Brain microvascular endothelial cell (primary cell): ENCODE measurements at regions not wholly inside any gene's neighbourhood (a gene's known extent, or its start where the extent isn't known, plus 50 kb on each side); places are given as distances from the start of the nearest gene placed in this dataset.

Experiments used
- DNase-seq: peaks from one replicate; pipeline ENCODE4 v3.0.0-alpha.2; 2020
- H3K27ac ChIP-seq: fragments of 250-450 bp; sonication (Bioruptor Pico); 2 replicates; pipeline ENCODE4 v1.5.1; 2020; ENCODE audit warnings: mild to moderate bottlenecking, moderate library complexity
- H3K27me3 ChIP-seq: fragments of 250-450 bp; sonication (Bioruptor Pico); replicated peaks from 2 replicates; pipeline ENCODE4 v1.5.1; 2020; ENCODE audit warnings: mild to moderate bottlenecking
- H3K36me3 ChIP-seq: fragments of 250-450 bp; sonication (Bioruptor Pico); replicated peaks from 2 replicates; pipeline ENCODE4 v1.5.1; 2020; ENCODE audit warnings: mild to moderate bottlenecking
- H3K4me3 ChIP-seq: 2 replicates; pipeline ENCODE4 v1.5.1; 2011; ENCODE audit warnings: low read depth, mild to moderate bottlenecking, control low read depth, low read length, moderate library complexity
- CTCF ChIP-seq: IDR thresholded peaks from 2 replicates; pipeline ENCODE4 v1.5.1; 2011; ENCODE audit warnings: low read depth, mild to moderate bottlenecking, moderate library complexity, low read length, control low read depth, inconsistent platforms; ENCODE audit errors: missing control alignments
- in situ Hi-C: cut with HindIII; loops from 2 replicates; pipeline ENCODE4 v1.10.0; 2017; ENCODE audit warnings: low sequenced_read_pairs, low pct_ligation_motif_present

DNA sequence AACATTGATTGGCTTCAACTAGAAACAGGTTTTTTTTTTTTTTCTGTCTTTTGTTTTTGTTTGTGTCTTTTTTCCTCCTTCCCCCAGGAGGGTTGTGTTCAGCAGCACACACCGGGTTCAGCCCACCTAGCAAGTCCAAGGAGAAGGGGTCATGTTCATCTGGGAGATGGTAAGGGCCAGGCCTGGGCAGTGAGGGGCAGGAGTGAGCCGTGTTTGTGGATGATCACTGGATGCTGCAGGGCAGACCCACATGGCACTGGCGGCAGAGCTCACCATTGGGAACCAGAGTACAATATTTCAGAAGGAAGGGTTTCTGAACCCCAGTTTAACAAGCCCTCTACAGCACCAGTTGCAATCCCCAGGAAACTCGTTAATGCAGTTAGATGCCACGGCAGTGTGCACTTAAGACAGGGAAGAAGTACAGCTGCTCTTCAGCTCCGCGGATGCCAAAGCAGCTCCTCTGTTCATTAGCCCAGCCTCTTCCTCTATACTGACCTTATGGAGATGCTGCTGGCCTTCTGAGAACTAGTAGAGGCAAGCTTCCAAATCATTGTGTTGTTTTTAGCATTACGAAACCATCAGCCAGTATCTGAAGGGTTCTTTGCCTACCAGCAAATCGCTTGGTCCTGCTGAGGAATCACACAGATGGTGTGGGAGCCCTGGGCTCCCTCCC is 508.2 kb upstream of the WWC1 start:
- no peak for TF ChIP-seq CTCF
- no peak overlapping the region for H3K27ac ChIP-seq
- DNase-seq: no peak
- H3K36me3 ChIP-seq: no peaks in the 10 kb centered on the region
- no peak overlapping the region for H3K4me3 ChIP-seq
- no peaks in the 10 kb centered on the region for H3K27me3 ChIP-seq
- in situ Hi-C loops: no loop called here

- no peak for TF ChIP-seq CTCF
- Histone ChIP-seq H3K27me3 (no peaks in the 10 kb centered on the region), H3K27ac (no peak overlapping the region), H3K4me3 (no peak overlapping the region), H3K36me3 (no peaks in the 10 kb centered on the region)
- DNase-seq: no peak
- in situ Hi-C loops: no loop called here
Measured at GRCh38 chr5:167785106-167785505, 506.3 kb upstream of the WWC1 start.

- H3K36me3 ChIP-seq: no peaks in the 10 kb centered on the region
- no peak overlapping the region for H3K4me3 ChIP-seq
- no peak overlapping the region for H3K27ac ChIP-seq
- H3K27me3 ChIP-seq: no peaks in the 10 kb centered on the region
- in situ Hi-C loops: no loop called here
- DNase-seq: no peak
- no peak for TF ChIP-seq CTCF
Measured at GRCh38 chr5:167785901-167786300, 505.5 kb upstream of the WWC1 start.

GRCh38 chr5:167786871-167787578 is 504.4 kb upstream of the WWC1 start:
- Histone ChIP-seq H3K27me3 (no peaks in the 10 kb centered on the region), H3K4me3 (no peak overlapping the region), H3K36me3 (no peaks in the 10 kb centered on the region), H3K27ac (no peak overlapping the region)
- in situ Hi-C loops: no loop called here
- TF ChIP-seq CTCF: no peak
- DNase-seq: no peak

- TF ChIP-seq CTCF: no peak
- Histone ChIP-seq H3K27me3 (no peaks in the 10 kb centered on the region), H3K4me3 (no peak overlapping the region), H3K36me3 (no peaks in the 10 kb centered on the region), H3K27ac (no peak overlapping the region)
- in situ Hi-C loops: no loop called here
- DNase-seq: no peak
Measured at GRCh38 chr5:167790045-167790444, 501.4 kb upstream of the WWC1 start.
